Myocyte (in vitro differentiated cells): ENCODE measurements at regions not wholly inside any gene's neighbourhood (a gene's known extent, or its start where the extent isn't known, plus 50 kb on each side); places are given as distances from the start of the nearest gene placed in this dataset.
"Not testable (repeated sequence)": the region's sequence is repeated elsewhere in the genome, so short reads cannot be mapped to it uniquely, and the experiment has no call there.

Experiments
- DNase-seq: peaks from one replicate; pipeline ENCODE4 v3.0.0-alpha.2; 2012; ENCODE audit warnings: low read depth

- DNase-seq, result no peak
Observed at GRCh38 chr12:112615196-112615595, 176.4 kb upstream of the RPH3A start.

- DNase-seq, result no peak
Observed at GRCh38 chr12:112616469-112617152, 174.9 kb upstream of the RPH3A start.

- no peak for DNase-seq
Observed at GRCh38 chr12:112617153-112617505, 174.4 kb upstream of the RPH3A start.

GRCh38 chr12:112627851-112628250, 163.7 kb upstream of the RPH3A start:
- DNase-seq, result no peak

- not testable (repeated sequence) for DNase-seq
Observed at GRCh38 chr12:112631974-112632373, 159.6 kb upstream of the RPH3A start.

GRCh38 chr12:112635036-112635435, 156.5 kb upstream of the RPH3A start:
- no peak for DNase-seq

- DNase-seq, result no peak
Observed at GRCh38 chr12:112638420-112638819, 153.1 kb upstream of the RPH3A start.

- no peak for DNase-seq
Observed at GRCh38 chr12:112645586-112645985, 146.0 kb upstream of the RPH3A start.

- DNase-seq, result no peak
Observed at GRCh38 chr12:112656141-112656540, 135.4 kb upstream of the RPH3A start.

GRCh38 chr12:112664569-112664968, 127.0 kb upstream of the RPH3A start:
- peak; percentile 5 for DNase-seq

- DNase-seq, result no peak
Observed at GRCh38 chr12:112665958-112666357, 125.6 kb upstream of the RPH3A start.

- no peak for DNase-seq
Observed at GRCh38 chr12:112671564-112671963, 120.0 kb upstream of the RPH3A start.

- no peak for DNase-seq
Observed at GRCh38 chr12:112674539-112674938, 117.0 kb upstream of the RPH3A start.

GRCh38 chr12:112676507-112676906, 115.0 kb upstream of the RPH3A start:
- DNase-seq, result no peak

- DNase-seq, result no peak
Observed at GRCh38 chr12:112677050-112677765, 114.3 kb upstream of the RPH3A start.

- DNase-seq, result no peak
Observed at GRCh38 chr12:112680993-112681392, 110.6 kb upstream of the RPH3A start.

- DNase-seq, result no peak
Observed at GRCh38 chr12:112682586-112682985, 109.0 kb upstream of the RPH3A start.

- no peak for DNase-seq
Observed at GRCh38 chr12:112684742-112685141, 106.8 kb upstream of the RPH3A start.

GRCh38 chr12:112685321-112685720, 106.2 kb upstream of the RPH3A start:
- no peak for DNase-seq

GRCh38 chr12:112686373-112686772, 105.2 kb upstream of the RPH3A start:
- no peak for DNase-seq

- DNase-seq, result no peak
Observed at GRCh38 chr12:112694065-112694464, 97.5 kb upstream of the RPH3A start.

GRCh38 chr12:112697441-112697840, 94.1 kb upstream of the RPH3A start:
- peak; percentile 1 for DNase-seq

GRCh38 chr12:112705037-112705632, 86.4 kb upstream of the RPH3A start:
- no peak for DNase-seq
